Dedifferentiated amniotic fluid mesenchymal stem cell (primary cell): ENCODE measurements at regions not wholly inside any gene's neighbourhood (a gene's known extent, or its start where the extent isn't known, plus 50 kb on each side); places are given as distances from the start of the nearest gene placed in this dataset.

Experiments used
- DNase-seq: peaks from one replicate; pipeline ENCODE4 v3.0.0-alpha.2; 2016; ENCODE audit errors: extremely low spot score

DNA sequence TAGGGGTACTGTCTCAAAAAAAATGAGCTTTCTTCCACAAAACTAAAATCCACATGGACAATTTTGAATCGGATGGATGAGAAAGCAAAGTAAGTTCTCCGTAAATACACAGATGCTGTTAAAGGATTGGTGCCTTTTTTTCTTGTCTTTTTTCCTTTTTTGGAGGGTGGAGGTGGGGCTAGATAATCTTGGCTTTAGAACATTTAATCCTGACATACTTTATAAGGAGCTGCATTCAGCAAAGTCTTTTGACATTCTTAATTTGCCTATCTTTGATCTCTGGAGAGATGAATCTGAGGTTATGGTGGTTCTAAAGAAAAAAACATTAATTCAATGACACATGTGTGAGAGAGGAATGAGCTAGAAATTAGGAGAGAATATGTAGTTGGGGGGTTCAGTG, 312.3 kb upstream of the KCNJ16 start:
- DNase-seq: no peak

DNA sequence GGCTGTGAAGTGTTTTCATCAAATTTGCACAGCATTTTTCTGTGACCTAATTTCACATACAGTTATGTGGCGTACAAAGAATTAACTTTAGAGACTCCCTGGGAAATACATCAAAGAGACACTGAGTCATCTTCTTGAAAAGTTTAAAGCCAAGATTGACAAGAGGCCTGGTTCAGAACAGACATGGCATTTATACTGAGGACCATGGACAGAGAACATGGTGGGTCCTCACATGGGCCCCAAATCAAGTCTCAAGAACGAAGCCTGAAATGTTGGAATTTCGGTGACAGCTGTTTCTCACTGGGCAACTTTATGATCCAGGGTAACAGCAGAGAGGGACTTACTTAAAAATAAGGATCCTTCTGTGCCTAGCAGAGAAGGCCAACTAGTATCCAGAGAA, 311.5 kb upstream of the KCNJ16 start:
- no peak for DNase-seq

DNA sequence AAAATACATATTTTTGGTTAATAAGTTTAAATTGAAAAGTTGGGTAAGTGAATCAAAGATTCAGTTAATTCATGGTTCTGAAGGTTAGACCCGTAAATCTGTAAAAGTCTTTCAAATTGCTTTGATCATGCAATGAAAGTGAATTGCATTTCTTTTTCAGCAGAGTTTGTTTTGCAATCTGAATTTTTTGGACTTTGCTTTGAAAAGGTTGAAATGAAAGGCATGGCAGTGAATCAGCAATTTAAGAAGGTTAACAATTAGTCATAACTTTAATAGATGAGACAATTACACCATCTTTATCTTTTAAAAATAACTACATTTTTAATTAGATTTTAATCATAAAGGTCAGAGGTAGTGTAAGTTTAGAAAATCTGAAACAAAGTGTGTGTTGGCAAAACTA, 310.9 kb upstream of the KCNJ16 start:
- no peak for DNase-seq

DNA sequence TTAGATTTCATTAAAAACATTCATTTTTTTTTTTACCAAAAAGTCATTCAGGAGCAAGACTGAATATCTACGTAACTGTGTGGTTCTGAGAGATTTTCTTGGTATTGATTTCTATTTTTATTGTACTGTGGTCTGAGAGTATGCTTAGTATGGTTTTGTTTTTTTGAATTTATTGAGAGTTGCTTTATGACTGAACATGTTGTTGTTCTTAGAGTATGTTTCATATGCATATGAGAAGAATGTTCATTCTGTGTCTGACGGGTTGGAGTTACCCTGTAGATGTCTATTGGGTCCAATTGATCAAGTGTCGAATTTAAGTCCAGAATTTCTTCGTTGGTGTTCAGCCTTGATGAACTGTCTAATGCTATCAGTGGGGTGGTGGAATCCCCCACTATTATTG, 306.0 kb upstream of the KCNJ16 start:
- no peak for DNase-seq

DNA sequence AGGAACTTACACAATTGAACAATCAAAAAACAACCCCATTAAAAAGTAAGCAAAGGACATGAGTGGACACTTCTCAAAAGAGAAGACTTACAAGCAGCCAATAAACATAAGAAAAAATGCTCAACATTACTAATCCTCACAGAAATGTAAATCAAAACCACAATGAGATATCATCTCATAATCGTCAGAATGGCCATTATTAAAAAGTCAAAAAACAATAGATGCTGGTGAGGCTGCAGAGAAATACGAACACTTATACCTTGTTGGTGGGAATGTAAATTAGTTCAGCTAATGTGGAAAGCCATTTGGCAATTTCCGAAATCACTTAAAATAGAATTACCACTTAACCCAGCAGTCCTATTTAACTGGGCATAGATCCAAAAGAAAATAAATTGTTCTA, 301.9 kb upstream of the KCNJ16 start:
- DNase-seq: no peak

DNA sequence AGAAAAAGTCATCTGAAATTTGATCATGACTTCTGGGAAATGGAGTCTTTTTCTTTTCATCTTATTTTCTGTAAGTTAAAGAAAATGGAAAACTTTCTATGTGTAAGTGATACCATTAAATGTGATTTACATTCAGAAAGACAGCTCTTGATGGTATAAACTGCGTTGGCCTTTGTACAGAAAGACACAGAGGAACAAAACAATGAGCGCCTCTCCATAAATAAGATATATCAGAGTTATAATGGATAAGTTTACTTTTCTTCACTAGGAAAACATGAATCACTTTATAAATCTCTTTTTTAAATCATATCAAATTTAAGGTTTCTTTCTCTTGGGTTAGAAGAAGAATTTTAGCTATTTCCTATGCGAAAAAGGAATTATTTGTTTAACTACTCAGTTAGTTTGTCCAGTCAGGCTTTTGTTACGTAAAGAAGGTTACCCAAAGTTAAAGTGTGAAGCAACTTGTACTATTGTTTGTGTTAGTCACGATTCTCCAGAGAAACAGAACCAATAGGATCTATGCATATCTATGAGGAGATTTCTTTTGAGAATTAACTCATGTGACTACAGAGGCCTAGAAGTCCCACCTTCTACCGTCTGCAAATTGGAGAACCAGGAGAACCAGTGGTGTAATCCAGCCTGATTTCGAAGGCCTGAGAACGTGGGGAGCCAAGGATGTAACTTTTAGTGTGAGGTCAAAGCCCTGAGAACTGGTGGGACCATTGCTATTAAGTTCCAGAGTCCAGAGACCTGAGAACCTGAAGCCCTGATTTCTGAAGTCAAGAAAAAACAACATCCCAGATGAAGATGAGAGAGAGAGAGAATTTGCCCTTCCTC, 295.4 kb upstream of the KCNJ16 start:
- DNase-seq: peak; percentile 38

DNA sequence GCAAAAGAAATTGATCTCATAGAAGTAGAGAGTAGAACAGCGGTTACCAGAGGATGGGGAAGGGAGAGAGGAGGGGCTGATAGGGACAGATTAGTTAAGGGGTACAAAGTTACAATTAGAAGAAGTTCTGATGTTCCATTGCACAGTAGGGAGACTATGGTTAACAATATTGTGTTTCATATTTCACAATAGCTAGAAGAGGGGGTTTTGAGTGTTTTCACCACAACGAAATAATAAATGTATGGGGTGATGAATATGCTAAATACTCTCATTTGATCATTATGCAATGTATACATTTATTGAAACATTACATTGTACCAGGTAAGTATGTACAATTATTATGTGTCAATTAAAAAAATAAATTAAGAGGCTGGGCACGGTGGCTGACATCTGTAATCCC, 291.2 kb upstream of the KCNJ16 start:
- no peak for DNase-seq

DNA sequence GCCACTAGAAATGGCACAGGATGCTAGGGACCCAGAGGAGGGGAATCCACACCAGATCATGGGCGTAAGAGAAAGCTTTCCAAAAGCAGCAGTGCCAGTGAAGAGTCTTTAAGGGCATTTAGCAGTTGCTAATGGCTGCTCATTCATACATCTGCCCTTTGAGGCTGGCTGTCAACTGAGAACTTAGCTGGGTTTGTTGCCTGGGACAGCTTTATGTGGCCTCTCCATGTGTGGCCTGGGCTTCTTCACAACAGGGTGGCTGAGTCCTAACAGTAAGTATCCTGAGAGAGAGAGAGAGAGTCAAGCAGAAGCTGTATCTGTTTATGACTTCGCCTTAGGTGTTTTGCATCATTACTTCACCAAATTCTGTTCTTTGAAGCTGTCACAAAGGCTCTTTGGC, 286.1 kb upstream of the KCNJ16 start:
- DNase-seq: no peak

DNA sequence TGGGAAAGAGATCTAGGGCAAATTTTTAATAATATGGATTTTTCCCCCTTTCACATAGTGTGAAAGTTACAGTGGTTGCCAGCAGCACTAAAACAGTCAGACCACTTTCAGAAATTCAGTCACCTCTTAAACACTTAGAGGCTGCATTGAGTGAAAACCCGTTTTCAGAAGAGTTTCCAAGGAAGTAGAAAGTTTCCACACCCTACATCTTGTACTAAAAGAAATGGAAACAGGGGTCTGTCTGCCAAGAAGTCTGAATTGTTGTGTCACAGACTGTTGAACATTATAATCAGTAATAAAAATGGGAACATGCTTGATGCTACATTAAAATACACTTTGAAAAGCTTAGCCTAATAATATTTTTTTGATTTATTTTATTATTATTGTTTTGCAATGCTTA, 278.9 kb upstream of the KCNJ16 start:
- no peak for DNase-seq

DNA sequence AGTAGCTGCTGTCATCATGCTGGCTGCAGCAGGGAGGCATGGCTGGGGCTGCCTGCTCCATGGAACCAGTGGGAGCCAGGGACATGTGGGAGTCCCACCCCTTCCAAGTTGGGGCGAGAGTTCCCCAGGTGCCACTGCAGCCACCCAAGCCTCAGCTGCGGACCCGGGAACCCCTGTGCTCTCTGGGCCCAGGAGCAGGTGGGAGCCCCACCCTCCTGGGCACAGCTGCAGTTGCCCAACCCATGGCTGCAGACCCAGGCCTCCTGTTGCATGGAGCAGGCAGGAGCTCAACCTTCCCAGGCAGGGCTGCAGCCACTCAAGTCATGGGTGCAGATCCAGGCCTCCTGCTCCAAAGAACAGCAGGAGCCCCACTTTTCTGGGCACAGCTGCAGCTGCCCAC, 274.2 kb upstream of the KCNJ16 start:
- DNase-seq: no peak

DNA sequence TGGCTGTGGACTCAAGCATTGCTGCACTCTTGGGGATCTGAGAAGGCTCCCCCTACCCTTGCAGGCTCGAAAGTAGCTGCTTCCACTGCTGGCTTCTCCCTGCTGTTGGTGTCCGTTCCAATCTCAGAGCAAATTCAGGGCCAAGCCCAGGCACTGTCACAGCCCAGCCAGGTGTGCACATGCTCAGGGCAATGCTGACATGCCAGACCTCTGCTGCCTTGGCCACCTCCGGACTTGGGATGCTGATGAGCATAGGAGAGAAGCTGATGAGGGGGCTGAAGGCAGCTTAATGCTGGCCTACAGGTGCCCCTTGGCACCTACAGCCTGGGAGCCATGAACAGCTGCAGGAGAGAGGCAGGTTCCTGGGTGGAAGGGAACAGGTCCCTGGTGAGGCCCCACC, 273.7 kb upstream of the KCNJ16 start:
- DNase-seq: no peak

DNA sequence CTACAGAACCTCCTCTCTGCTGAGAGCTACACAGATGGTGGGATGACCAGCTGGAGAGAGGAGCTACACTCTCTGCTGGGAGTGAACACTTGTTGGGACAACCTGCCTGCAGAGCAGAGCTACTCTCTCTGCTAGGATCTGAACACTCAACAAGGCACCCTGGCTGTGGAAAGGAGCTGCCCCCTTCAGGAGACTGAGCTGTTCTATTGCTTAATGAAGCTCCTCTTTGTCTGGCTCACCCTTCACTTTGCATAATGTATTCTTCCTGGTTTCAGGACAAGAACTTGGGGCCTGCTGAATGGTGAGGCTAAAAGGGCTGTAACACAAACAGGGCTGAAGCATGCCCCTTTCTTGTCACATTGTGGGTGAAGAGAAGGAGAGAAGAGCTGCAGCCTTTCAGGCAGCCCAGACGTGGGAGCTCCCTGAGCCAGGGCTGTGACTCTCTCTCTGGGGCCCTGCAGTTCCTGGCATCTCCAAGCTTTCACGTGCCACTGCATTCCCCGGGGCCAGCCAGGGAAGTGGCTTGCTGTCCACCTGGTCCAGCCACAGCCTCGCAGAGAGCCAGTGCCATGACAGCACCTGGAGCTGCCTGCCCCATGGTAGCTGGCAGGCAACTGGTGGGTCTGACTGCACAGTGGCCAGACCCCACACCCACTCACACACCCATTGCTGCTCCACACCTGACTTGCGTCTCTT, 272.8 kb upstream of the KCNJ16 start:
- no peak for DNase-seq

DNA sequence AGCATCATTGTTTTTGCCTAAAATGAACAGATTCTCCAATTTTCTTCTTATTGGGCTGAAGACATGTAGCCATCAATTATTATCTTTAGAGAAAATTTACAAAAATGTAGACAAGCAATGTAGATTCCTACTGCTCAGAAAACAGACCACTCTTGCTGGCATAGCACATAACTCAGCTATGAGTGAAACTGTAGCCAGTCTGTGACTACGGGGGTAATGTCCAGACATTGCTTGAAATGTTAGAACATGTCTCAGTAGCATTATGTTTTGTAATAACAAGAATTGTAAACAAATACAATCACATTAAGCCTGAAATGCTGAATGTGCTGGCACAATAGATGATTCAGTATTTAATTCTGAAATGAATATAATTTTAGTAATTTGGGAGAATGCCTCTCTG, 265.7 kb upstream of the KCNJ16 start:
- DNase-seq: no peak

DNA sequence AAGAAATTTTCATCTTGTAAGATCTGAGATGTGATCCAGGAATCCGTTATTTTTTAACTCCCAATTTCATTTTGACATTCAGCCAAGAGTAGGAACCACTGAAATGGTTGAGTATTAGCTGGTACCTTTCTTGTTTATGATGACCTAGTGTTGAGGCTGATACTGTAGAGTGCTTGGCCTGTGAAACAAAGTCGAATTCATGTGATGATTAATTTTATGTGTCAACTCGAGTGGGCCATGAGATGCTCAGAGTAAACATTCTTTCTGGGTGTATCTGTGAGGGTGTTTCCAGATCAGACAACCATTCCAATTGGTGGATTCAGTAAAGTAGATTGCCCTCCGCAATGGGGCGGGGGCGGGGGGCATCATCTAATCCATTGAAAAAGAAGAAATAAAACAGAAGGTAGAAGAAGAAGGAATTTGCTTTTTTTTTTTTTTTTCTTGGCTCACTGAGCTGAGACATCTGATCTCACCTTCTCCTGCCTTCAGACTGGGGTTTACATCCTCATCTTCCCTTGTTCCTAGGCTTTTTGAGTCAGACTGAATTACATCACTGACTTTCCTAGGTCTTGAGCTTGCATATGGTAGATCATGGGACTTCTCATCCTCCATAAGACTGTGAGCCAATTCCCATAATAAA, 264.6 kb upstream of the KCNJ16 start:
- DNase-seq: no peak

DNA sequence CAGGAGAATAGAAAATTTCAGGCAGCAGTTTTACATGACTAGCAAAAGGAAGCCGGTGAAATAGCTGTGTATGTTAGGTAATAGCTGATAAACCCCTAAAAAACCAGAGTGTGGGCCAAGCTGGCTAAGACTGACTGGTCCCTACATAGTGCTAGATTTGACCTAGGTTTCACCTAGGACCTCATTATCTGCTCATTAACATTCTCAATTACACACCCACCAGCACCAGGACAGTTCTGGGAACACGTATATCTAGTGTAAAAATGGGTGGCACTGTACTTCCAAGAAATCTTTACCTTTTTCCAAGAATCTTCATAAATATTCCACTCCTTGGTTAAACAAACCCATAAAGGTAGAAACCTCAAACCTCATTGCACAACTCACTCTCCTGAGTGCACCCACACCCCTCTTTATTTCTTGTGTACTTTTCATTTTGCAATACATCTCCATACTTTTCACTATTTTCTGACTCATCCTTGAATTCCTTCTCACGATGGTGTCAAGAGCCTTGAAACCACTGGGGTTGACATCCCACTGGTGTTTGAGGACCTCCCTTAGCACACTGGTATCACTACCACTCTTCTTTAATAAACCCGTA, 262.7 kb upstream of the KCNJ16 start:
- DNase-seq: no peak

DNA sequence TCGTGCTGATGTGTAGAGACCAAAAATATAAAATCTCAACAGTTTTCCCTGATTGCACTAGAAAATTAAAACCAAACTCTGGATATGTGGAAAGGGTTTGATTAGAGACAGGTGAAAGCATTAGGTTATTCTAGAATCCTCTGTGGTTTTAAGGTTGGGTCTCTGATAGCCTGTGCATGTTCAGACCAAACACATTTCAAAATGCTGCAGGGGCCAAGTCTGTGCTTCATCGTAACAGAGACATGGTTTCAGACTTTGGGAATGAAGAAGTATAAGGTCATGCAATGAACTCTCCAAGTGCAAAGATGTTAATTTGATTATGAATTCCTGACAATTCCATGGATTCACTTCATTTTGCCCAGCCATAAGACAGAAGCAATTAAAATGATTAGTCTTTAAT, 261.0 kb upstream of the KCNJ16 start:
- no peak for DNase-seq

DNA sequence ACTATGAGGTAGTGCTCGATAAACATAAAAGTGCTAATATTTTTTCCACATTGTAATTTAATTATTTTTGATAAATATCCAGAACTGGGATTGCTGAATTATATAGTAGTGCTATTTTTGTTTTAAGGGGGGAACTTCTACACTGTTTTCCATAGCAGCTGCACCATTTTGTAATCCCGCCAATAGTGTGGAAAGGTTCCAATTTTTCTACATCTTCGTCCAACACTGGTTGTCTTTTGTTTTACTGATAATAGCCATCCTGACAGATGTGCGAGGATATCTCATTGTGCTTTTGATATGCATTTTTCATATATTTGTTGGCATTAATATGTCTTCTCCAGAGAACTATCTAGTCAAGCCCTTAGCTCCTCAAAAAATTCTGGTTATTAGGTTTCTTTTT, 259.6 kb upstream of the KCNJ16 start:
- DNase-seq: no peak

DNA sequence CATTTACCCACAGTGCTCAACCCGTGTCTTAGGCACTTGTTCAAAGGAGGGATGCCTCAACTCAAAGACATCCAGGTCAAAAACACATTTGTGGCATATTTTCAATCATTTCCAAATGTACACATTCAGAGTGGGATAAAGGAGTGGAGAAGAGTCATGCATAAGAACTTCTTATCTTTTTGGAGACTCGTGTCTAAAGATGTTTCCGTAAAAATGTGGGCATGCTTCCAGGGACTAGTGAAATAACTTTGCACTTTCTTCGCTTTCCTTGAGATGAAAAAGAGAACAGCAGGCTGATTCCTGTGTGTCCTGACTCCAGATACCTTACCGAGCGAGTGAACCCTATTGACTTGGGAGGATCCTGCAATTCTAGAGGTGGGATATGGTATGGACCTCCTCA, 256.6 kb upstream of the KCNJ16 start:
- DNase-seq: no peak

DNA sequence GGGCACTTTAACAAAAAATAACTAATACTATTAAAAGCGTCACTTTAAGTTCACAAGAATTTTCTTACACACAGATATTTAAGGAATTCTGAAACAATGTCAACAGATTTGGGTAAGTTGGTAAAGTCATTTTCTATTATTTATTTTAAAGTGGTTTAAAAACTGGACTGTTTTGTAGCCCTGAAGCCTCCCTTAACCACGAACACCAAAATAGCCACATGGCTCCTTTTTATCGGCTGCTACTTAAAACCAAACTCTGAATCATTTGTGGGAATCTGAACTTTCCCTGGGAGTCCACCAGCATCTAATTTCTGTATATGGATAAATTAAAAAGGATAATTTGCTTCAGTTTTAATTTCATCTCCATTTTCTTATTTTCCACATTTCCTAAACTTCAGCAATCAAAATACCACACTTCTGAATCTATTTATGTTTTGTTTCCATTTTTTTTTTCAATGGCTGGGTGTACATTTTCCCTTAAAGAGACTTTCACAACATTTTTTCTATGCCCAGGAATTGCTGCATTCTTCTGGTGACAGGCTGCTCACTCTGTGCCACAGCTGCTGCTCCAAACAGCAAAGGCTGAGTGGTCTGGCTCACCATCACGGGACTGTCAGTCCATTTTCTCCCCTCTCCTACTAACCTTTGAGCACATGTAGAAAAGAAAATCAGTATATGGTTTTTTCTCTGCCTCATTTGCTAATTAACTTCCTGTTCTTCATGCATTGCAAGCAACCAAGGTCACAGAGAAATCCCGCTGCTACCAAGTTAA, 255.5 kb upstream of the KCNJ16 start:
- DNase-seq: no peak

DNA sequence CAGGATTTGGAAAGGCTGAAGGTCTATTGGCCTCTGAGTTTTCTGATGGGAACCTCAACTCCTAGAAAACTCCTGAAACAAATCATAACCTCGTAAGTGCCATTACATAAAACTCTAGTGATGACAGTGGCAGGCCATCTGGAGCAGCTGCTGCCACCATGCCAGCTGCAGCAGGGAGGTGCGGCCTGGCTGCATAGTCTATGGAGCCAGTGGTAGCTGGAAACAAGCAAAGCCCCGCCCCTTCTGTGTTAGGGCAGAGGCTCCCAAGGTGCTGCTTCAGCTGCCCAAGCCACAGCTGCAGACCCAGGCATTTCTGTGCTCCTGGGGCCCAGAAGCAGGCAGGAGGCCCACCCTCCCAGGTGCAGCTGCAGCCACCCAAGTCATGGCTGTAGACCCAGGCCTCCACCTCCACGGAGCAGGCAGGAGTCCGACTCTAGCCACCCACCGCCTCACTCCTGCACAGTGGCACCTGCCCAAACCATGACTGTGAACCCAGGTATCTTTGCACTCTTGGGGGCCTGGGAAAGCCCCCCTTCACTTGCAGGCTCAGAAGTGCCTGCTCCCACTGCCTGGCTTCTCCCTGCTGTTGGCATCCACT, 254.1 kb upstream of the KCNJ16 start:
- DNase-seq: no peak

DNA sequence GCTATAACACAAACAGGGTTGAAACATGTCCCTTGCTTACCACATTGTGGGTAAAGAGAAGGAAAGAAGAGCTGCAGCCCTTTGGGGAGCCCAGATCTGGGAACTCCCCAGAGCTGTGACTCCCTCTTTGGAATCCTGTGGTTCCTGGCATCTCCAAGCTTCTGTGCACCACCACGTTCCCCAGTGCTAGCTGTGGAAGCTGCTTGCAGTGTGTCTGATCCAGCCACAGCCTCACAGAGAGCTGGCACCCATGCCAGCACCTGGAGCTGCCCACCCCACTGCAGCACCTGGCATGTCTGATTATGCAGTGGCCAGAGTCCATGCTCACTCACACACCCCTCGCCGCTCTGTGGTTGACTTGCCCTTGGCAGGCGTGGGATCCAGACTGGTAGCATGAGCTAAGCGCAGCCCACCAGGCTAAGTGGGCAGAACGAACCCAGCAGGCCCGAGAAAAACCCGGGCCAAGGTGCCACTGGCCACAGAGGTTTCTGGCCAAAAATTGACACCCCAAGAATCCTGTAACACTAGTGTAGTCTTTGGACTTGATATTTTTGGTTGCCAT, 252.6 kb upstream of the KCNJ16 start:
- no peak for DNase-seq
